GM23248 (cell line): ENCODE measurements at regions not wholly inside any gene's neighbourhood (a gene's known extent, or its start where the extent isn't known, plus 50 kb on each side); places are given as distances from the start of the nearest gene placed in this dataset.

Source experiments
- EZH2 ChIP-seq: fragments of 200-600 bp; sonication (generic); IDR thresholded peaks from 2 replicates; pipeline ENCODE4 v1.6.1; 2018; ENCODE audit warnings: antibody characterized with exemption, mild to moderate bottlenecking; ENCODE audit not compliant: insufficient read depth, poor library complexity, severe bottlenecking
- EZH2phosphoT487 ChIP-seq: fragments of 200-600 bp; sonication (generic); IDR thresholded peaks from 2 replicates; pipeline ENCODE4 v1.6.1; 2018; ENCODE audit warnings: antibody characterized with exemption, moderate library complexity, mild to moderate bottlenecking, low read depth; ENCODE audit not compliant: insufficient read depth

- no peak for TF ChIP-seq EZH2
- TF ChIP-seq EZH2phosphoT487, result no peak
These were observed 116.7 kb upstream of the SERPIND1 start for GRCh38 chr22:20656902-20657836.
